ENCODE measurements at regions not wholly inside any gene's neighbourhood (a gene's known extent, or its start where the extent isn't known, plus 50 kb on each side); places are given as distances from the start of the nearest gene placed in this dataset.
A peak's percentile ranks its signal among the peaks of the same experiment; 100 is the strongest.
"Not testable (repeated sequence)": the region's sequence is repeated elsewhere in the genome, so short reads cannot be mapped to it uniquely, and the experiment has no call there.

GRCh38 chr6:27804851-27805250 lies 107.3 kb downstream of the OR2B2 start:
- DNase-seq, result no peak

DNA sequence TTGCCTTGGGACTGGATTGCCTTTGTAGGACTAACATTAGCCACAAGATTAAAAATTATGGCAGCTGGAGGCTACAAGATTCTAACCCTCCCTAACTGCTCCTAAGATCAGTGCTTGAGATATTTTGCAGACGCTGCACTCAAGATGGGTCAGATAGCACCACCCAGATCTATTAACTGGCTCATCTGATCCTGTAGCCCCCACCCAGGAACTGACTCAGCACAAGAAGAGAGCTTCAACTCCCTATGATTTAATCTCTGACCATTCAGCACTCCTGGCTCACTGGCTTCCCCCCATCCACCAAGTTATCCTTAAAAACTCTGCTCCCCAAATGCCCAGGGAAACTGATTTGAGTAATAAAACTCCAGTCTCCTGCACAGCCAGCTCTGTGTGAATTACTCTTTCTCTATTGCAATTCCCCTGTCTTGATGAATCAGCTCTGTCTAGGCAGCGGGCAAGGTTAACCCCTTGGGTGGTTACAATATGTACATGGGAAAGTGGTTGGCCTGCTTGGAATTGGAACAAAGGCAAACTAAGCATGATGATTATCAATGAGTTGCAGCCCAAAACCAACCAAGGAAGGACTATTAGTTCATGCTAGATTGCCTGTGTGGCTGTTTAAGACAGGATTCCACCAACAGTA lies 111.3 kb downstream of the OR2B2 start:
- no peak for DNase-seq

GRCh38 chr6:27797960-27798359 lies 114.2 kb downstream of the OR2B2 start:
- DNase-seq, result no peak

- not testable (repeated sequence) for DNase-seq
Observed at GRCh38 chr6:27796736-27797481, 115.3 kb downstream of the OR2B2 start.

- peak in 1 of 2 experiments; percentile 40 for DNase-seq
Observed at GRCh38 chr6:27795697-27796494, 116.3 kb downstream of the OR2B2 start.

- DNase-seq, result peak; percentile 58 to 70
Observed at GRCh38 chr6:27791182-27791943, 120.8 kb downstream of the OR2B2 start.

GRCh38 chr6:27788376-27788775 lies 123.8 kb downstream of the OR2B2 start:
- not testable (repeated sequence) for DNase-seq

DNA sequence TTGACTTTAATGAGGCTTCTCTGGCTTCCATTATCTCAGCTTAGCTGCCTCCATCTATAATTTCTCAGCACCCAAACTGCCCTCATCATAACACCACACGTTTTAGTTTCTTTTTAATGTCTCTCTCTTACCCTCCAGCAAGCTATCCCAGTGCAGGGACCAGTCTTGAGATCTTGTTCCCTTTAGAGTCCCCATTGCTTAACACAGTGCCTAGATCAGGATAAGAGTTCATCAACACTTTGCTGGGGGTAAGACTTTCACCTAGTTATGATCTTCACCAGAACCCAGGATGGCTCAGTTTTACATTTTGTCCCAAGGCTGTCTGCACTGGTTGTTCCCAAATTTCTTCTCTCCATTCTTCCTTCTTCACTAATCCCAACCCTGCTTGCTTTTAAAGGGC lies 126.1 kb downstream of the OR2B2 start:
- DNase-seq, result no peak

DNA sequence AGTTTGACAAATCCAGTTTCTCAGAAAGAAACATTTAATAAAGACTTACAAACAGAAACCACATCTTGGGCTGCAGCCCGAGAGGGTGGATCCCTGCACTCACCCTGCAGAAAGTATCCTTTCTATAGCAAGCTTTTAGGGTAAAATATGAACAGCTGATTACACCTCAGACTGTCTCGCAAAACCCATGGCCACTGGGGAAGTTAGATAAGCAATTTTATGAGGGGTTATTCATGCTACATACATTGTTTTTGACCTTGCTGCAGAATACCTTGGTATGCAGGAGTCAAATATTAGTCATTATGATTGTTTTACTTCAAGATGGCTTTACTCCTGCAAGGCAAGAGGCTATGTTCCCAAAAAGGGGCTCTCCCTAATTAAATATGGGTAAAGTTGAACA lies 126.9 kb downstream of the OR2B2 start:
- DNase-seq, result no peak

DNA sequence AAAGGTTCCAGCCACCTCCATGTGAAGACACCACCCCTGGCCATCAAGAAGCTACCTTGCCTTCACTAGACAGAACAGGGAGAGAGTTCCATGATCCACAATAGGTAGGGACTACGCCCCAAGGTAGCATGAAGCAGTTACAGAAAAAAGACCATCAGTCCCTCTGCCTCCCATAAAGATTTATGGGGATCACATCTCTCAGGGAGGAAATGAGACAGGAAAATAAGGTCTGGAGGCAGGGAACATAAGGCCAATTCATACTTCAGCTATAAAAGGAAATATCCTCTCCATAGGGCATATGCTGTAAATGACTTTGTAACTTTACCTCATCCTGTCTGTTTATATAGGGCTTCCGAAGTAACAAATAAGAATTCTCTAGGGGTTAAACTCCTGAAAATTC lies 129.4 kb downstream of the OR2B2 start:
- no peak for DNase-seq

- DNase-seq, result no peak
Observed at GRCh38 chr6:27778625-27779417, 133.4 kb downstream of the OR2B2 start.

DNA sequence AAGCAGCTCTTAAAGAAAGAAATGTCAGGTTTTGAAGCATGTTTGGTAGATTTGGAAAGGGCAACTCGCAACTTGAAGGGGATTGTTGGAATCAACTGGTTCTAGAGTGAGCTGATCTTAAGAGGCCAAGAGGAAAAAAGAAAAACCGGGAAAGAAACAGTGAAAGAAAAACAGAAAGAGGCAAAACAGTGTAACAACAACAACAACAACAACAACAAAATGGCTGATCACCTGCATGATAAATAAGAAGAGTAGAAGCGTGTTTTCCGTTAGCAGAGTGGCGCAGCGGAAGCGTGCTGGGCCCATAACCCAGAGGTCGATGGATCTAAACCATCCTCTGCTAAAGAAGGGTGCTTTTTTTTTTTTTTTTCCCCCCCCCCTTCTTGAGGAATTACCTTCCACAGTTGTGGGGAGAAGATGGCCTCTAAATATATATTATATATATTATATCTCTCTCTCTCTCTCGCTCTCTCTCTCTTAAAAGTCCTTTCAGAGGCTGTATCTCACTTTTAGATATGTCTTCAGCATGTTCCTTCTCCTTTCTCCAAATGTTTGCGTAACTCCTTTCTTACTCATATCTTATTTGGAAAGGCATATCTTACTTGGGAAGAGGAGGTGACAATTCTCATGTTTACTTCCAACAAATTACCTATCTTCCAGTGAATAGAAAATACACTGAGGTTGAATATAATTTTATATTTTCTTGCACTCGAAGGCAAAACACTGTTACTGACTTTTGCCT lies 134.4 kb downstream of the OR2B2 start:
- no peak for DNase-seq

DNA sequence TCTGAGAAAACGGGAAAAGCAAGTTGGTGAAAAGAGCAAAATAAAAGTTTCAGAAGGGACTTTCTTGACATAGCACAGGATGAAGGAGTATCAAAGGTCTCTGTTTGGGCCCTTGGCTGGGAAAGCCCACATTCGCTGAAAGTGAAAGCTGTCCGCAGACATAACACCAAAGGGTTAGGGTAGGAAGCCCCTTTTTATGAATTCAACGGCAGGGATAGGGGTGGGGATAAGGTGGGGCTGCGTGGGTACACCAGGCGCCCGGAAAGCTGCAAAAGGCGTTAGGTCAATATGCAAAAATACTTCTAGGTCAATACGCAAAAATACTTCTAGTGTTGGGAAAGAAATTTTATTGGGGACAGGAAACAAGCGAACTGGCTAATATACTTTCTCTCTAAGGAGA lies 135.1 kb downstream of the OR2B2 start:
- no peak for DNase-seq

DNA sequence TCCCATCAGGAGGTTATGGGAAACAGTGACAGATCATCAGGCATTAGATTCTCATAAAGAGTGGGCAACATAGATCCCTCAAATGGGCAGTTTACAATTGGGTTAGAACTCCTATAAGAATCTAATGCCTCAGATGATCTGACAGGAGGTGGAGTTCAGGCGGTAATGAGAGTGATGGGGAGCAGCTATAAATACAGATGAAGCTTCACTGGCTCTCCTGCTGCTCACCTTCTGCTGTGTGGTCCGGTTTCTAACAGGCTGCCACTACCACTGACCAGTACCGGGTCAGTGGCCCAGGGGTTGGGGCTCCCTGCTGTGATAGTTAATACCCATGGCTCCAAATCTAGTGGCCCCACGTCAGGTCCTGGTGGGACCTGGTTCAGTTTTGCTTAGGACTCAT lies 135.7 kb downstream of the OR2B2 start:
- DNase-seq, result no peak

DNA sequence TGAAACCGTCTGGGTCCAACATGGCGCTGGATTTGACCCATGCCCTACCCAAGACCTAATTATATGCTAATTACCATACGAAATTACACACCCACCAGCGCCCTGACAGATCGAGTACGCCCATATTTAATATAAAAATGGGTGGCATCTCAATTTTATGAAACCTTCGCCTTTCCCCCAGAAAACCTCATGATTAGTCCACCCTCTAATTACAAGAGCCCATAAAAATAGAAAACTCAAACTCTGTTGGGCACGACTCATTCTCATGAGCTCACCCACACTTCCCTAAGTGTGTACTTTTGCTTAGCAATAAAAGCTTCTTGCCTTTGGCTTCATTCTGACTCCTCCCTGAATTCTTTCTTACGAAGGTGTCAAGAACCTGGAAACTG lies 136.4 kb downstream of the OR2B2 start:
- DNase-seq, result no peak

DNA sequence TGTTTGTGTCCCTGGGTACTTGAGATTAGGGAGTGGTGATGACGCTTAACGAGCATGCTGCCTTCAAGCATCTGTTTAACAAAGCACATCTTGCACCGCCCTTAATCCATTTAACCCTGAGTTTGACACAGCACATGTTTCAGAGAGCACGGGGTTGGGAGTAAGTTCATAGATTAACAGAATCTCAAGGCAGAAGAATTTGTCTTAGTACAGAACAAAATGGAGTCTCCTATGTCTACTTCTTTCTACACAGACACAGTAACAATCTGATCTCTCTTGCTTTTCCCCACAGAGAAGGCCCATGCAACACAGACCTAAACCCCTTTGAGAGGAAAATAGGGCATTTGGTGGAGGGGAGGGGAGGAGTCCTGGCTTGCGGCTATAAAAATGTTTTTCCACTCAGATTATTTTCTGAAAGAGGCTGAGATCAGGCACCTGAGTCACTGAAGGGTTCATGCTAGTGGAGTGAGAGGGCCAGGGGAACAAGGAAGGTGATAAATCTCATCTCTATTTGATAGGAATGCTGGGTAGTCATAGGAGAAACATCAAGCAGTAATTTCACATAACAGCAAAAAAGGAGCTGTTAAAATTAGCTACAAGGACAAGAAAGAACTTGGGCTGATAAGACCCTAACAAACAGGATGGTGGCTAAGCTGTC lies 136.9 kb downstream of the OR2B2 start:
- DNase-seq, result not testable (repeated sequence)

DNA sequence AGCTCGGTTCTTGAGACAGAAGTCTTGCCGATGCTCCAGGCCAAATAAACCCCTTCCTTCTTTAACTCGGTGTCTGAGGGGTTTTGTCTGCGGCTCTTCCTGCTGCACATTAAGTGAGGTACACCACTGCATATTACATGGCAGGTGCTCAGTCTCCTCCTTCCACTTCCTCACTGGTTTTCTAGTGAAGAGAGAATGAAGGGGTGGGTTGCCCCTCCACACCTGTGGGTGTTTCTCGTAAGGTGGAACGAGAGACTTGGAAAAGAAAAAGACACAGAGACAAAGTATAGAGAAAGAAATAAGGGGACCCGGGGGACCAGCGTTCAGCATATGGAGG lies 138.0 kb downstream of the OR2B2 start:
- DNase-seq, result not testable (repeated sequence)

DNA sequence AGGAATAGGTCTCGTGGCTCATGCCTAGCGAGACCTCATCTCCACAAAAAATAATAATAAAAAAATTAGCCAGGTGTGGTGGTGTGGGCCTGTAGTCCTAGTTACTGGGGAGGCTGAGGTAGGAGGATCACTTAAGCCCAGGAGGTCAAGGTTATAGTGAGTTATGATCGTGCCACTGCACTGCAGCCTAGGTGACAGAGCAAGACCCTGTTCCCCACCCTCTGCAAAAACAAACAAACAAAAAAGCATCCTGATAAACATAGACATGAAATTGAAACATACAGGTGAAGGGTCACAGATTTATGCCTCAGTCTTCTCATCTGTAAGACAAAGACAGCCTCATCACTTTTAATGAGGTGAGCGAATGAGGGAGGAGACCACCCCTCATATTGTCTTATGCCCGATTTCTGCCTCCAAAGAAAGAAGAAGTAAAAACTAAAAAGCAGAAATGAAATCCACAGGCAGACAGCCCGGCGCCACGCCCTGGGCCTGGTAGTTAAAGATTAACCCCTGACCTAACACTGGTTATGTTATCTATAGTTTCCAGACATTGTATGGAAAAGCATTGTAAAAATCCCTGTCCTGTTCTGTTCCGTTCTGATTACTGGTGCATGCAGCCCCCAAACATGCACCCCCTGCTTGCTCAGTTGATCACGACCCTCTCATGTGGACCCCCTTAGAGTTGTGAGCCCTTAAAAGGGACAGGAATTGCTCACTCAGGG lies 138.5 kb downstream of the OR2B2 start:
- not testable (repeated sequence) for DNase-seq

DNA sequence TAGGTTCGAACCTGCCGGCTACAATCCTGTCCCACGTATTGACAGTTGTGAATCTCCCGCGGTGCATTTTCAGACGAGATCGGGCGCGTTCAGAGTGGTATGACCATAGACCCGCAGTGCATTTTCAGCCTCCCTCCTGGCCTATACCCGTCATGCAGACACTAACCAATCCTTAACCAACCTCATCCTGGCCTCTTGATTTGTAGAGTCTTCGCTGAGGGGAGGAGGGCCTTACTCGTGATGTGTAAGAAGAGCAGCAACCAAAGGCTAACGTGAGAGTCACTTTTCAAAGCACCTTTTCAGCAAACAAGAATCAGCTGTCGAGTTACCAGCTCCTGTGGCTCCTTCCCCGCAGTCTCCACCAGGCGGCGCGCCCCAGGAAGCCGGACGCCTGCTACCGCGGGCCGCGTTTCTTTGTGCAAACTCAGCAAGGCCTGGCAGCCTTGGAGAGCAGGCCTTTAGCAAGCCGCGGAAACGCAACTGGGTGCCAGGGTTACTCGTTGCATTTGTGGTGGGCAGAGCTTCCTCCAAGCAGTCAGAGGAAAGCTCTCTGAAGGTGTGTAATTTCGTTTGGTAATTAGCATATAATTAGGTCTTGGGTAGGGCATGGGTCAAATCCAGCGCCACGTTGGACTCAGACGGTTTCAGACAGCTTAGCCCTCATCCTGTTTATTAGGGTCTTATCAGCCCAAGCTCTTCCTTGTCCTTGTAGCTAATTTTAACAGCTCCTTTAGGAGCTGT lies 139.8 kb downstream of the OR2B2 start:
- peak; percentile 89 to 90 for DNase-seq

- DNase-seq, result no peak
Observed at GRCh38 chr6:27771235-27771634, 141.0 kb downstream of the OR2B2 start.

All from activated CD4-positive, alpha-beta T cell treated with anti-CD3 and anti-CD28 coated beads, Interleukin-2, amount 50 U/mL, for 48 hours (primary cell).